ENCODE measurements at regions not wholly inside any gene's neighbourhood (a gene's known extent, or its start where the extent isn't known, plus 50 kb on each side); places are given as distances from the start of the nearest gene placed in this dataset.

GRCh38 chr5:124440471-124440870, 306.0 kb downstream of the ZNF608 start:
- WGBS, 10 experiments, result 60 to 100% (median 94%) methylated on average over 1 to 4 of the region's 4 CpGs; no CpG with 5 or more reads in 1 of the 10 experiments
- in situ Hi-C loops (cut with MboI; ENCODE audit: low pct_unique_long_range_greater_than_20kb in 2 of 9, low sequenced_read_pairs in 9 of 9, unreplicated experiment in 9 of 9), result no loop called here
- H3K4me3 ChIP-seq, result no peak overlapping the region
- ATAC-seq (replicated peaks in 6 of 8), result no peak
- no peak overlapping the region for H3K27ac ChIP-seq
- peaks cover 32 to 51% of the 10 kb centered on the region in 2 donors for H3K4me1 ChIP-seq (replicated peaks in 1 of 2)

GRCh38 chr5:124439609-124440008, 306.8 kb downstream of the ZNF608 start:
- no peak overlapping the region for H3K27ac ChIP-seq
- 53 to 100% (median 88%) methylated on average over 1 to 3 of the region's 3 CpGs; no CpG with 5 or more reads in 1 of the 10 experiments for WGBS, 10 experiments

DNA sequence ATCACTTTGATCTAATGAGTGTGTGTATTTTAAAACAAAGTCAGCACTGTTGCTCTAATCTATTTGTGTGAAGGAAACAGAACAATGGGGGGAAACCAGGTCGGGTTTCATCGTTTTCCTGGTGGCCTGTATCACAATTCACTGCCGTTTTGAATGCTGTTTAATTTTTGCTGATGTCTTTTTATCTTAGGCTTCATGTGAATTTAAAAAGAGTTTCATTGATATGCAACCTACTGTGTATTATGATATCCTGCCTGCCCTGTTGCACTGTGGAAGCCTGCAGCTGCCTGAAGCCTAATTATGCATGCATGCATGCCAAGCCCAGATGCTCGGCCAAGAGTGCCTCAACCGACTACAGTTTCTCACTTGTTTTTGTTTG, 307.5 kb downstream of the ZNF608 start:
- H3K4me3 ChIP-seq, result no peak overlapping the region
- WGBS, 10 experiments, result 0 to 27% (median 6%) methylated on average over 1 to 5 of the region's 5 CpGs; no CpG with 5 or more reads in 2 of the 10 experiments
- in situ Hi-C loops (cut with MboI; ENCODE audit: low pct_unique_long_range_greater_than_20kb in 2 of 9, low sequenced_read_pairs in 9 of 9, unreplicated experiment in 9 of 9), result no loop called here
- ATAC-seq (replicated peaks in 6 of 8), result peak; percentile 41 to 99 (median 84)
- no peak overlapping the region for H3K27ac ChIP-seq
- peaks cover 21 to 35% of the 10 kb centered on the region in 2 donors for H3K4me1 ChIP-seq (replicated peaks in 1 of 2)

More at GRCh38 chr5:124439609-124440008, 306.8 kb downstream of the ZNF608 start:
- peak in 1 of 8 experiments; percentile 3 for ATAC-seq (replicated peaks in 6 of 8)
- Histone ChIP-seq H3K4me1 (replicated peaks in 1 of 2) (peaks cover 25 to 43% of the 10 kb centered on the region in 2 donors), H3K4me3 (no peak overlapping the region)
- in situ Hi-C loops (cut with MboI; ENCODE audit: low pct_unique_long_range_greater_than_20kb in 2 of 9, low sequenced_read_pairs in 9 of 9, unreplicated experiment in 9 of 9), result no loop called here

DNA sequence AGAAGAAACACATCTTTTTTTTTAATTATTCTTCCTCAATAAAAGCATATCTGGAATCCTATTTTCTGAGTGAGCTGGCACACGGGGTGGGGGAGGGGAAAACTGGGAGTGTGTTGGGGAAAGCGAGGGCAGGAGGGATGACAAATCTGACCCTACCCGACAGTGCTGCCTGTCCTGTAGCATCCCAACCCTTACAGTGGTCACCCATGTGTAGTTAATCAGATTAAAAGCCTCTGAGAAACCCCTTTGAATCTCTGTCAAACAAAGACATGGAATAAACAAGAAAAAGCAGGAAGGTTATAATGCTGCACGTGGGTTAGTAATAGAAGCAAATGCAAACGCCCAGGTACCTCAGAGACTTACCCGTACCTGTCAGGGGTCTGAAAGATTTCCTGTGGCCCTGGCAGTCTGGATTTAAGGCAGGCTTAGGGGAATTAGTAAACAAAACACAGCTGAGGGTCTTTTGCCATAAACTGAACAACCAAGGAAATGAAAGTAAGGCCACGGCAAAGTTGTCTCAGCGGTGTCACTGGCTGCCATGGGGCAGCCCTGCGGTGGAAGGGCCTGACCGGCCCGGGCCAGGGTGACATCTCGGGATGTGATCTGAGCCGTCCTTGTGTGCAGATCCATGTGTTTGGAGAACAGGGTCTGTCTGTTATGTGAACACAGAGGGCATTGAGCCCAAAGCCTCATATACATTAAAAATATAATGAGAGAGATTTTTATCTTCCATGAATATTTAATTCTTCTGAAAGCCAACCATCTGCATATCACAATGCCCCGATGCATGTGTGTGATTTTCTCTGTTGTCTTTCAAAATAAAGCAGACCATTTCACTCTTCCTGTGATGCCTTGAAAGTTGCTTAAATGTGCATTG, 308.2 kb downstream of the ZNF608 start:
- 13 to 77% (median 37%) methylated on average over 1 to 13 of the region's 14 CpGs; no CpG with 5 or more reads in 2 of the 10 experiments for WGBS, 10 experiments
- Histone ChIP-seq H3K4me3 (no peak overlapping the region), H3K27ac (peak overlapping the region in 1 of 2 donors; percentile 5), H3K4me1 (replicated peaks in 1 of 2) (peaks cover 21 to 35% of the 10 kb centered on the region in 2 donors)
- peak in 7 of 8 experiments; percentile 36 to 77 (median 74) for ATAC-seq (replicated peaks in 6 of 8)
- in situ Hi-C loops (cut with MboI; ENCODE audit: low pct_unique_long_range_greater_than_20kb in 2 of 9, low sequenced_read_pairs in 9 of 9, unreplicated experiment in 9 of 9), result no loop called here

GRCh38 chr5:124436294-124436693, 310.1 kb downstream of the ZNF608 start:
- in situ Hi-C loops (cut with MboI; ENCODE audit: low pct_unique_long_range_greater_than_20kb in 2 of 9, low sequenced_read_pairs in 9 of 9, unreplicated experiment in 9 of 9), result no loop called here
- Histone ChIP-seq H3K4me1 (replicated peaks in 1 of 2) (peaks cover 15 to 23% of the 10 kb centered on the region in 2 donors), H3K27ac (no peak overlapping the region), H3K4me3 (no peak overlapping the region)
- 57 to 100% (median 98%) methylated on average over 1 to 2 of the region's 2 CpGs for WGBS, 10 experiments
- ATAC-seq (replicated peaks in 6 of 8), result no peak

DNA sequence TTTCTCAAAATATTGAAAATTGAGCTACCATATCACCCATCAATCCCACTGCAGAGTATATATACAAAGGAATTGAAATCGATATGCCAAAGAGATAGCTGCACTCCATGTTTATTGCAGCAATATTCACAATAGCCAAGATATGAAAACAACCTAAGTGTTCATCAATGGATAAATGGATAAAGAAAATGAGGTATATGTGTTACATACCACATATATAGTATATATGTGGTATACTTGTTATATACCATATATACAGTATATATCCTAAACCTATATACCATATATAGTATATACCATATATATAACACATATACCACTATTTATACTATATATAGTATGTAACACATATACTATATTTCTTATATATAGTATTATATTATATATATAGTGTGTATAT, 313.3 kb downstream of the ZNF608 start:
- H3K27ac ChIP-seq, result no peak overlapping the region
- peaks cover 3 to 10% of the 10 kb centered on the region in 2 donors for H3K4me1 ChIP-seq (replicated peaks in 1 of 2)
- no peak overlapping the region for H3K4me3 ChIP-seq
- no peak for ATAC-seq (replicated peaks in 6 of 8)
- in situ Hi-C loops (cut with MboI; ENCODE audit: low pct_unique_long_range_greater_than_20kb in 2 of 9, low sequenced_read_pairs in 9 of 9, unreplicated experiment in 9 of 9), result no loop called here
- WGBS, 10 experiments, result 80 to 100% (median 90%) methylated on average over 1 of the region's 1 CpG; no CpG with 5 or more reads in 4 of the 10 experiments

DNA sequence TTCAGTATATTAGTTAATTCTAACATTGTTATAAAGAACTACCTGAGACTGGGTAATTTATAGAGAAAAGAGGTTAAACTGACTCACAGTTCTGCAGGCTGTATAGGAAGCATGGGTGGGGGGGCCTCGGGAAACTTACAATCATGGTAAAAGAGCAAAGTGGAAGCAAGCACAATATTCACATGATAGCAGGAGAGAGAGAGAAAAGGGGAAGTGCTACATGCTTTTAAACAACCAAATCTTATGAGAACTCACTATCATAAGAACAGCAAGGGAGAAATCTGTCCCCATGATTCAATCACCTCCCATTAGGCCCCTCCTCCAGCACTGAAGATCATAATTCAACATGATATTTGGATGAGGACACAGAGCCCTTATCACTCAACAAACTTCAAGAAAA, 324.9 kb downstream of the ZNF608 start:
- 40 to 89% (median 63%) methylated on average over 1 of the region's 1 CpG; no CpG with 5 or more reads in 6 of the 10 experiments for WGBS, 10 experiments
- Histone ChIP-seq H3K4me3 (no peak overlapping the region), H3K4me1 (replicated peaks in 1 of 2) (peaks cover 10 to 19% of the 10 kb centered on the region in 2 donors), H3K27ac (no peak overlapping the region)
- in situ Hi-C loops (cut with MboI; ENCODE audit: low pct_unique_long_range_greater_than_20kb in 2 of 9, low sequenced_read_pairs in 9 of 9, unreplicated experiment in 9 of 9), result no loop called here
- ATAC-seq (replicated peaks in 6 of 8), result no peak

DNA sequence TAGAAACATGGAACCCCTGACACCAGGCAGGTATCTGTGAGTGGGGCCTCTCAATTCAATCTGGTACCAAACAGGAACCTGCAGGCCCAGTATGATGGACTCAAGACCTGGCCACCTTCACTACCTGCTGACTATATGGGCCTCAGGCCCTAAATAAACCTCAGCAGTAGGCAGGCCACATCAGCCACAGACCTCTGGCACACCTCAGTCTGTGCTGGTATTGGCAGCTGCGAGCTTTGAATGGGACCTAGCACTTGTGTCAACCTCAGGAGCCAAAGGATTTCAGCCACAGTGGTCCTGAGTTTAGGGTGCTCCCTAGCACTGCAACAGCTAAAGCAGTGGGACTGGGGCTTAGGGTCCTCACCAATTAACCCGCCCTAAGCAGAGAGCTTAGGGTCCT, 325.5 kb downstream of the ZNF608 start:
- in situ Hi-C loops (cut with MboI; ENCODE audit: low pct_unique_long_range_greater_than_20kb in 2 of 9, low sequenced_read_pairs in 9 of 9, unreplicated experiment in 9 of 9), result no loop called here
- no peak overlapping the region for H3K4me3 ChIP-seq
- peaks cover 10 to 19% of the 10 kb centered on the region in 2 donors for H3K4me1 ChIP-seq (replicated peaks in 1 of 2)
- WGBS, 10 experiments, result 0 to 100% (median 100%) methylated on average over 1 of the region's 2 CpGs; no CpG with 5 or more reads in 6 of the 10 experiments
- ATAC-seq (replicated peaks in 6 of 8), result no peak
- H3K27ac ChIP-seq, result no peak overlapping the region

DNA sequence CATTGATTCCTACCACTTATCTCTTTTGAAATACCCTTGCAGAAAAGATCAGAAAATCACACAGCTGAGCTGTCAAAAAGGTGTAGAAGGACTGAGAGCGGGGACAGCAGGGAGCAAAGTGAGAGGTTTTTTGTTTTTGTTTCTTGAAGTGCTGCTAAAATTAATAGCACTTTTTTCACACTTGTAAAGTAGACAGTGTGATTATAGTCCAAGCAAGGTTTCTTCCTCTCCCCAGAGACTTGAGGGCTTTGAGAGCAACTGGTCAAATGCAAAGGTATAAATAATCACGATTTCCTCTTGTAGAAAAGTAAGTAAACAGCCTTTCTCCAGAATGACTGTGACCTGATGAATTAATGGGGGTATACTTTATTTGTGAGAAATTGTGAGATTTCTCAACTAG, 326.9 kb downstream of the ZNF608 start:
- WGBS, 10 experiments, result 32 to 100% (median 86%) methylated on average over 1 to 2 of the region's 2 CpGs; no CpG with 5 or more reads in 1 of the 10 experiments
- peak in 3 of 8 experiments; percentile 41 to 62 (median 53) for ATAC-seq (replicated peaks in 6 of 8)
- H3K4me1 ChIP-seq (replicated peaks in 1 of 2), result peaks cover 10 to 19% of the 10 kb centered on the region in 2 donors
- H3K4me3 ChIP-seq, result no peak overlapping the region
- in situ Hi-C loops (cut with MboI; ENCODE audit: low pct_unique_long_range_greater_than_20kb in 2 of 9, low sequenced_read_pairs in 9 of 9, unreplicated experiment in 9 of 9), result no loop called here
- H3K27ac ChIP-seq, result no peak overlapping the region

DNA sequence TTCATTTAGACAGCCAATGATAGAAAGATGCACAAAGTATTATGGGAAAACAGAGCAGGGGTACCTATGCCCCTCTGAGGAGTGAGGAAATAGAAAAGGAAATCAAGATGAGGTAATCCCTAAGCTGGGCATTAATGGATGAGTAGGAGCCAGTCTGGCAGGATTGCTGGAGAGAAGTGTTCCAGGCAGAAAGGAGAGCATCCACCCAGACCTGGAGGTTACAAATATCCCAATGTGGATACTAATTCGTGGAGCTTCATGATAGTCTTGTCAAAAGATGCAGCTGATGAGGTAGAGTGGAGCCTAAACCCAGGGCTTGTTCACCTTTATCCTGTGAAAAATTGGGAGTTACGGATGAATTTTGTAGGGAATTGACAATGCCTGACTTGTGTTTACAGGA, 328.0 kb downstream of the ZNF608 start:
- H3K4me1 ChIP-seq (replicated peaks in 1 of 2), result peaks cover 10 to 19% of the 10 kb centered on the region in 2 donors
- in situ Hi-C loops (cut with MboI; ENCODE audit: low pct_unique_long_range_greater_than_20kb in 2 of 9, low sequenced_read_pairs in 9 of 9, unreplicated experiment in 9 of 9), result no loop called here
- WGBS, 10 experiments, result 57 to 82% (median 69%) methylated on average over 1 to 2 of the region's 2 CpGs; no CpG with 5 or more reads in 6 of the 10 experiments
- ATAC-seq (replicated peaks in 6 of 8), result peak in 1 of 8 experiments; percentile 50
- H3K27ac ChIP-seq, result no peak overlapping the region
- no peak overlapping the region for H3K4me3 ChIP-seq

DNA sequence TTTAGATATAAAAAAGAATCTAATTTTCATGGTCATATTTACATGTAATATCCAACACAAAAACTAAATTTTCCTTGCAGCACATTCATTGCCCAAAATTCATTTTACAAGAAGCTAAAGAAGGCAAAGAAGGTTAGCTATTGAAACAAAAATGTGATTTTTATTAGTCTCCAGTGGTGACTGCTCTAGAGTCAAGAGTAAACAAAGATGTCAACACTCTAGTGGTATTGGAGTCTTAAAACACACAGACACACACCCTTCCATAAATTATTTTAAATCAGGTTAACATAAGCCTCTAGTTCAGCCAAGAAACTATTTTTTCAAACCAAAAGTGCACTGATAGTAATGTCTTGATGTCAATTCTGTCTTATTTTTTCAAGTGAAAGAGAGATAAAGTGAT, 329.2 kb downstream of the ZNF608 start:
- peak in 3 of 8 experiments; percentile 41 to 80 (median 80) for ATAC-seq (replicated peaks in 6 of 8)
- Histone ChIP-seq H3K4me3 (no peak overlapping the region), H3K27ac (no peak overlapping the region), H3K4me1 (replicated peaks in 1 of 2) (peaks cover 10 to 19% of the 10 kb centered on the region in 2 donors)
- in situ Hi-C loops (cut with MboI; ENCODE audit: low pct_unique_long_range_greater_than_20kb in 2 of 9, low sequenced_read_pairs in 9 of 9, unreplicated experiment in 9 of 9), result no loop called here

- H3K27ac ChIP-seq, result no peak overlapping the region
- ATAC-seq (replicated peaks in 6 of 8), result no peak
- in situ Hi-C loops (cut with MboI; ENCODE audit: low pct_unique_long_range_greater_than_20kb in 2 of 9, low sequenced_read_pairs in 9 of 9, unreplicated experiment in 9 of 9), result no loop called here
- H3K4me3 ChIP-seq, result no peak overlapping the region
- peaks cover 10 to 19% of the 10 kb centered on the region in 2 donors for H3K4me1 ChIP-seq (replicated peaks in 1 of 2)
- 50 to 100% (median 90%) methylated on average over 1 to 3 of the region's 3 CpGs; no CpG with 5 or more reads in 1 of the 10 experiments for WGBS, 10 experiments
Observed at GRCh38 chr5:124416627-124417026, 329.8 kb downstream of the ZNF608 start.

GRCh38 chr5:124414973-124415372, 331.5 kb downstream of the ZNF608 start:
- no peak for ATAC-seq (replicated peaks in 6 of 8)
- H3K4me3 ChIP-seq, result no peak overlapping the region
- in situ Hi-C loops (cut with MboI; ENCODE audit: low pct_unique_long_range_greater_than_20kb in 2 of 9, low sequenced_read_pairs in 9 of 9, unreplicated experiment in 9 of 9), result no loop called here
- no peak overlapping the region for H3K27ac ChIP-seq
- WGBS, 10 experiments, result 70 to 100% (median 100%) methylated on average over 1 to 2 of the region's 3 CpGs; no CpG with 5 or more reads in 3 of the 10 experiments
- peaks cover 10 to 16% of the 10 kb centered on the region in 2 donors for H3K4me1 ChIP-seq (replicated peaks in 1 of 2)

All from motor neuron (in vitro differentiated cells).